PC-9 (cell line): ENCODE measurements at regions not wholly inside any gene's neighbourhood (a gene's known extent, or its start where the extent isn't known, plus 50 kb on each side); places are given as distances from the start of the nearest gene placed in this dataset.

Source experiments
- EZH2 ChIP-seq: fragments of 200-600 bp; sonication (generic); IDR thresholded peaks from 2 replicates; pipeline ENCODE4 v1.8.0; 2017; ENCODE audit warnings: antibody characterized with exemption, low read depth
- TF ChIP-seq, protein P1 (sequence below): fragments of 200-600 bp; sonication (generic); conservative IDR thresholded peaks from 2 replicates; pipeline ENCODE4 v1.6.1; 2017; ENCODE audit warnings: mixed run types, antibody characterized with exemption, mild to moderate bottlenecking, moderate library complexity

DNA sequence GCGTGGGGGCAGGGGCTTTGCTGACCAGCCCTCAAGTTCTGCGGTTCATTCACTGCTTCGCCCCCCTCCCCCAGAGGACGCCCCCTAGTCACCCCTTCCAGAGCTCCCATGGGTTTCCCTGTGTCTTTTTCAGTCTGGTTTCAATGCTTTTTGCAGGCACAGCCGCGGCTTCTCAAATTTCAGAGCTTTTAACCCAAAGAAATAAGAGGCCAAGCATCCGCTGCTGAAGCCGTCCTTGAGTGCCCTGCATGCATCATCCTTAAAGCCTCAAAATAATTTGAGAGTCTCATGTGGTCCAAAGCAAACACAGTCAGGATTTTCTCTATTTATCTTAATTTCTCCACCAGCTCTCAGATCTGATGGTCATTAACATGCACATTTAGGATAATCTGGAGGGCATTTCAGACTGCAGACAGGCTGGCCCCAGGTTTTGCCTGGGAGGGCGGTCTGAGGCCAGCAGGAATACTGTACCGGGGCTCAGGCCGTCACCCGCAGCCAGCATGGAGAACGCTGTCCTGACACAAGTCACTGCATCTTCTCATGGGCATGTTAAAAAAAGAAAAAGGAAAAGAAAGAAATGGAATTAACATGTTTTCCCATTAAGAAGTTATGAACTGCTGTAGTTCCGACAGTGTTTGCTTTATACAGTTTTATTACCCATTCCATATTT lies 420.8 kb upstream of the IRX4 start:
- TF ChIP-seq, protein P1, sequence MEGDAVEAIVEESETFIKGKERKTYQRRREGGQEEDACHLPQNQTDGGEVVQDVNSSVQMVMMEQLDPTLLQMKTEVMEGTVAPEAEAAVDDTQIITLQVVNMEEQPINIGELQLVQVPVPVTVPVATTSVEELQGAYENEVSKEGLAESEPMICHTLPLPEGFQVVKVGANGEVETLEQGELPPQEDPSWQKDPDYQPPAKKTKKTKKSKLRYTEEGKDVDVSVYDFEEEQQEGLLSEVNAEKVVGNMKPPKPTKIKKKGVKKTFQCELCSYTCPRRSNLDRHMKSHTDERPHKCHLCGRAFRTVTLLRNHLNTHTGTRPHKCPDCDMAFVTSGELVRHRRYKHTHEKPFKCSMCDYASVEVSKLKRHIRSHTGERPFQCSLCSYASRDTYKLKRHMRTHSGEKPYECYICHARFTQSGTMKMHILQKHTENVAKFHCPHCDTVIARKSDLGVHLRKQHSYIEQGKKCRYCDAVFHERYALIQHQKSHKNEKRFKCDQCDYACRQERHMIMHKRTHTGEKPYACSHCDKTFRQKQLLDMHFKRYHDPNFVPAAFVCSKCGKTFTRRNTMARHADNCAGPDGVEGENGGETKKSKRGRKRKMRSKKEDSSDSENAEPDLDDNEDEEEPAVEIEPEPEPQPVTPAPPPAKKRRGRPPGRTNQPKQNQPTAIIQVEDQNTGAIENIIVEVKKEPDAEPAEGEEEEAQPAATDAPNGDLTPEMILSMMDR, result no peak
- no peak for TF ChIP-seq EZH2
